K562 (cell line): ENCODE measurements at regions not wholly inside any gene's neighbourhood (a gene's known extent, or its start where the extent isn't known, plus 50 kb on each side); places are given as distances from the start of the nearest gene placed in this dataset.

Experiments used
- ATAC-seq: fragments of 200-7000 bp; cut with Tn5 transposase; 3 replicates; pipeline ENCODE4 v1.9.1; 2020; ENCODE audit warnings: moderate library complexity
- BruUV-seq: library from RNA; stranded (reverse); fragments of 400-500 nt; replicated peaks from 2 replicates; lab custom pipeline; 2021; lab: Mats Ljungman, UMichigan
- CTCF ChIA-PET: fragments of 300-600 bp; formaldehyde crosslinking; extraction: SDS; loops from one replicate; lab custom pipeline; 2021; ENCODE audit warnings: low intra/inter-chr PET ratio; lab: Yijun Ruan, JAX
- POLR2A ChIA-PET: fragments of 300-600, 350-650 bp; sonication (Branson Sonifier 250); formaldehyde crosslinking; extraction: SDS; loops from one replicate; lab custom pipeline; 2021; ENCODE audit warnings: antibody characterized with exemption, inconsistent platforms; lab: Yijun Ruan, JAX
- DNase-seq, 4 experiments: peaks; one replicate each; pipeline versions ENCODE4 v3.0.0 to v3.0.0-alpha.2; 2011 to 2018; ENCODE audit warnings: low spot score in 3 of 4, mixed read lengths in 3 of 4; ENCODE audit errors: extremely low read depth in 1 of 4
- FAIRE-seq: peaks from 2 replicates; lab custom pipeline; 2011; peaks lifted over from hg19 to GRCh38; lab: Jason Lieb, UNC
- H2AFZ ChIP-seq: 2 replicates; pipeline ENCODE4 v1.6.0; 2011; ENCODE audit warnings: low read depth, low read length, control low read depth, inconsistent platforms
- H3K27ac ChIP-seq: fragments of 200-600 bp; 3 replicates; pipeline ENCODE4 v1.8.0; 2011; ENCODE audit warnings: low read depth, mild to moderate bottlenecking, control low read depth, inconsistent platforms, low read length, moderate library complexity, mixed read lengths; ENCODE audit errors: extremely low read depth
- H3K27me3 ChIP-seq, 2 experiments: fragments of 300-600 bp in 1 of 2; 2 replicates in 1 of 2; 3 replicates in 1 of 2; pipeline versions ENCODE4 v1.6.0 to v1.8.0; 2011; ENCODE audit warnings: inconsistent platforms in 2 of 2, low read length in 2 of 2, mild to moderate bottlenecking in 1 of 2, mixed read lengths in 1 of 2, moderate library complexity in 1 of 2; ENCODE audit not compliant: control insufficient read depth in 2 of 2, insufficient read depth in 2 of 2
- H3K36me3 ChIP-seq: fragments of 300-600 bp; 3 replicates; pipeline ENCODE4 v1.8.0; 2011; ENCODE audit warnings: mild to moderate bottlenecking, low read length, inconsistent platforms; ENCODE audit not compliant: control insufficient read depth, insufficient read depth
- H3K4me1 ChIP-seq, 2 experiments: fragments of 200-600 bp in 1 of 2; replicated peaks in 1 of 2; 2 replicates in 1 of 2; 3 replicates in 1 of 2; pipeline versions ENCODE4 v1.5.1 to v1.8.0; 2011; ENCODE audit warnings: inconsistent platforms in 2 of 2, low read length in 2 of 2, mild to moderate bottlenecking in 1 of 2, mixed read lengths in 1 of 2, moderate library complexity in 1 of 2; ENCODE audit not compliant: control insufficient read depth in 2 of 2, insufficient read depth in 2 of 2
- H3K4me2 ChIP-seq: 2 replicates; pipeline ENCODE4 v1.6.1; 2011; ENCODE audit warnings: low read length, control low read depth, inconsistent platforms, mixed read lengths; ENCODE audit not compliant: insufficient read depth
- H3K4me3 ChIP-seq: fragments of 200-600 bp; sonication (generic), shearing (Covaris generic); 2 replicates; pipeline ENCODE4 v1.5.1; 2016; ENCODE audit warnings: control low read depth, inconsistent platforms
- H3K79me2 ChIP-seq: fragments of 200-600 bp; 3 replicates; pipeline ENCODE4 v1.8.0; 2011; ENCODE audit warnings: low read length, inconsistent platforms; ENCODE audit not compliant: control insufficient read depth, insufficient read depth
- H3K9ac ChIP-seq, 2 experiments: 2 replicates each; pipeline versions ENCODE4 v1.6.0 to v1.6.1; 2011; ENCODE audit warnings: low read depth in 2 of 2, low read length in 2 of 2, control low read depth in 1 of 2, inconsistent platforms in 1 of 2, mild to moderate bottlenecking in 1 of 2, mixed read lengths in 1 of 2; ENCODE audit not compliant: insufficient read depth in 1 of 2
- H3K9me1 ChIP-seq: one replicate; pipeline ENCODE4 v1.6.0; 2011; ENCODE audit warnings: inconsistent platforms, mild to moderate bottlenecking, low read length, moderate library complexity; ENCODE audit not compliant: control insufficient read depth, insufficient read depth
- H3K9me3 ChIP-seq: replicated peaks from 2 replicates; pipeline ENCODE4 v1.5.1; 2011; ENCODE audit warnings: low read depth, low read length, inconsistent platforms; ENCODE audit not compliant: control insufficient read depth, insufficient read depth
- H4K20me1 ChIP-seq: replicated peaks from 2 replicates; pipeline ENCODE4 v1.6.1; 2011; ENCODE audit warnings: low read length, inconsistent platforms, mixed read lengths; ENCODE audit not compliant: control insufficient read depth, insufficient read depth
- HCFC1 ChIP-seq: IDR thresholded peaks from 2 replicates; pipeline ENCODE4 v1.6.1; 2012; ENCODE audit warnings: low read depth, low read length, improper control_type of control experiment
- LEF1 ChIP-seq: fragments of 450-650 bp; IDR thresholded peaks from 2 replicates; pipeline ENCODE4 v1.6.1; 2016; ENCODE audit warnings: mild to moderate bottlenecking
- MAFK ChIP-seq: IDR thresholded peaks from 2 replicates; pipeline ENCODE4 v1.6.1; 2011; ENCODE audit warnings: low read length, improper control_type of control experiment
- MLX ChIP-seq, 2 experiments: fragments of 450-650 bp in 1 of 2; sonication (generic) in 1 of 2; formaldehyde crosslinking; conservative IDR thresholded peaks; 2 replicates each; pipeline versions ENCODE4 v1.4.0 to v1.8.1; 2020 to 2022; ENCODE audit warnings: mild to moderate bottlenecking in 1 of 2, missing genetic modification reagents in 1 of 2
- NONO ChIP-seq, 2 experiments: fragments of 200-400 bp in 1 of 2; fragments of 450-650 bp in 1 of 2; formaldehyde crosslinking in 1 of 2; IDR thresholded peaks; 2 replicates each; pipeline ENCODE4 v1.6.1; 2017; ENCODE audit warnings: low read depth in 2 of 2, mild to moderate bottlenecking in 2 of 2, moderate library complexity in 2 of 2, low read length in 1 of 2
- OTX1 ChIP-seq: fragments of 450-650 bp; formaldehyde crosslinking; IDR thresholded peaks from 2 replicates; pipeline ENCODE4 v1.4.0; 2022; ENCODE audit warnings: mild to moderate bottlenecking
- PHB ChIP-seq: fragments of 250-450 bp; sonication (Bioruptor Pico); IDR thresholded peaks from 2 replicates; pipeline ENCODE4 v1.5.0; 2021
- PHB2 ChIP-seq: fragments of 450-650 bp; IDR thresholded peaks from 2 replicates; pipeline ENCODE4 v1.6.1; 2017; ENCODE audit warnings: low read depth
- RFX7 ChIP-seq: fragments of 250-450 bp; sonication (Bioruptor Pico); IDR thresholded peaks from 2 replicates; pipeline ENCODE4 v1.5.1; 2021; ENCODE audit warnings: mild to moderate bottlenecking
- RHOXF2B ChIP-seq: fragments of 250-450 bp; sonication (Bioruptor Pico); conservative IDR thresholded peaks from 2 replicates; pipeline ENCODE4 v1.5.1; 2021
- RNF2 ChIP-seq: sonication (generic); IDR thresholded peaks from 2 replicates; pipeline ENCODE4 v1.6.1; 2016
- TAF15 ChIP-seq: fragments of 200-400 bp; formaldehyde crosslinking; IDR thresholded peaks from 2 replicates; pipeline ENCODE4 v1.6.1; 2017; ENCODE audit warnings: mild to moderate bottlenecking, low read depth, low read length, moderate library complexity
- U2AF2 ChIP-seq: fragments of 200-400 bp; formaldehyde crosslinking; optimal IDR thresholded peaks from 2 replicates; pipeline ENCODE3; 2017; ENCODE audit warnings: low read depth, mild to moderate bottlenecking, low read length
- WHSC1 ChIP-seq: IDR thresholded peaks from one replicate; pipeline ENCODE4 v1.6.1; 2012; ENCODE audit warnings: low read length, control low read depth, inconsistent platforms
- ZFP1 ChIP-seq: fragments of 450-650 bp; formaldehyde crosslinking; IDR thresholded peaks from 2 replicates; pipeline ENCODE4 v1.4.0; 2020; ENCODE audit warnings: mild to moderate bottlenecking, mixed read lengths
- ZNF444 ChIP-seq: fragments of 250-450 bp; sonication (Bioruptor Pico); IDR thresholded peaks from 2 replicates; pipeline ENCODE4 v1.4.0; 2020; ENCODE audit warnings: mild to moderate bottlenecking, moderate library complexity
- ZNF766 ChIP-seq: fragments of 200-800 bp; sonication (Bioruptor generic); conservative IDR thresholded peaks from 2 replicates; pipeline ENCODE4 v1.6.1; 2016; ENCODE audit warnings: missing genetic modification characterization, missing compliant biosample characterization
- WGBS: fragments of 100-300 bp; shearing (Covaris generic); methylation state at CpG from one replicate; pipeline ENCODE4 v1.1.6; 2016; ENCODE audit warnings: low coverage, mixed read lengths; ENCODE audit not compliant: insufficient coverage; ENCODE audit errors: missing lambda C conversion rate; 5-methylcytosine and 5-hydroxymethylcytosine counted together
- in situ Hi-C: fragments of 300-500 bp; cut with MboI; formaldehyde crosslinking; loops from 4 replicates; pipeline ENCODE4 v1.15.0; 2018; ENCODE audit warnings: inconsistent platforms, mixed read lengths
- intact Hi-C: fragments of 100-400 bp; cut with micrococcal nuclease; formaldehyde crosslinking; loops from 2 replicates; pipeline ENCODE4 v1.14.2; 2022
- TF ChIP-seq, protein P1 (sequence below): fragments of 250-450 bp; sonication (Bioruptor Pico); IDR thresholded peaks from 2 replicates; pipeline ENCODE4 v1.5.0; 2021; ENCODE audit warnings: mild to moderate bottlenecking, moderate library complexity

DNA sequence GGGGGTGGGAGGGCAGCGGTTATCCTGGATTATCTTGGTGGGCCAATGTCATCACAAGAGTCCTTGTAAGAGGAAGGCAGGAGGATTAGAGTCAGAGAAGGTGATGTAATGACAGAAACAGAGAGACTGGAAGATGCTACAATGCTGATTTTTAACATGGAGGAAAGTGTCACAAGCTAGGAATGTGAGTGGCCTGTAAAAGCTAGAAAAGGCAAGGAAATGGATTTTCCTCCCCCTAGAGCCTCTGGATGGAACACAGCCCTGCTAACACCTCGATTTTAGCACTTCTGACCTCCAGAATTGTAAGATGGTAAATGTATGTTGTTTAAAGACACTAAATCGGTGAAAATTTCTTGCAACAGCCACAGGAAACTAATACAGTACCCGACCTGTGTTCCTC, 109.3 kb downstream of the MN1 start:
- Histone ChIP-seq H3K9me1 (no peaks in the 10 kb centered on the region), H3K4me3 (no peak overlapping the region), H3K27me3 (peaks cover 3 to 19% of the 10 kb centered on the region in 2 experiments; a peak in 2 of 5 replicates), H4K20me1 (no peaks in the 10 kb centered on the region), H3K4me2 (no peak overlapping the region), H2AFZ (no peak overlapping the region), H3K27ac (no peak overlapping the region), H3K4me1 (no peaks in the 10 kb centered on the region), H3K79me2 (no peaks in the 10 kb centered on the region), H3K9me3 (no peaks in the 10 kb centered on the region), H3K36me3 (no peaks in the 10 kb centered on the region), H3K9ac (no peak overlapping the region)
- TF ChIP-seq RHOXF2B (CRISPR knock-in tag): no peak
- TF ChIP-seq RFX7: no peak
- TF ChIP-seq, protein P1, sequence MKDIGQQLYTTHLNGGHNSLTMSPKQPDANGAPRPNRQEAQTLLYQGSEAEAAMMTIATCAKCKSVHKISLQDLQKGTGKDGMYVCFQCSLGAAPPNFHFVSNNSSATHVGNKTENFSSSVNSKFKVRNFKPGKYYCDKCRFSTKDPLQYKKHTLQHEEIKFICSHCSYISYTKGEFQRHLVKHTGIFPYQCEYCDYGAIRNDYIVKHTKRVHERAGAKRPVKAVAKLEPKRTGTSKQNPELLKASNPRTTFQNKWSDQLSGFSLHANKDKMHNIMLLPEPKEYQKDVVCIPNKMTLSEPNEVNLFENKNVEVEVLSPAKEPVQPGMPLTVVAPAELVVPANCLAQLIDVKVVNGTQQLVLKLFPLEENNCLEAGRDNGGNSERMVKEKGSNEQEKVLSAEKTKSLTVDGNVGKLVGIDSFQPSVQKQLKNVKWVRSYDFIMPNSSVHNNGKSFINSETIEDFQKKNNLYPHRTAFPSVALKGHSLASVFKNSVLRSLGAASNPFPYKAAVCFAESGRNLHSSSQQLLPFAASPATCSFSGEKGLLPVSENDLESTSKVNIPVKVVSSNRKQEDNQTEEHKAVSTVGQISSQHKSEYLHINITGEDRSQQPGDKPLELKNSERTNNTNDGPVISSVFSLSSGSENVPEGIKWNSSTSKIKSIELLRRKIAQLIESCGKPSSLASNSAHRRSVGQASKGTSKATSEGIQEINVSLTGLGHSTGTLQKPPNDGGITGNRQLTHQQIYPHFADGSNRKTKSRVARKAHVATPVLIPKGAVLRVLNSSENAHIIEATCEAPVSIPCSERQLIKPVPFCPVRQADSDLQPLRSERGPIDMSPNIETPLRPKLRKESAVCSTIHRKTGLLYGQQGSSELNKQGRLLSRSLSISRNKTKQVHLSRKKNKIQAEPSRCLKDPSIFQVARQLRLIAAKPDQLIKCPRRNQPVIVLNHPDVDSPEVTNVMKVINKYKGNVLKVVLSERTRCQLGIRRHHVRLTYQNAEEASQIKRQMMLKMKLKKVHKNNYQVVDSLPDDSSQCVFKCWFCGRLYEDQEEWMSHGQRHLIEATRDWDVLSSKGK (CRISPR knock-in tag): no peak
- TF ChIP-seq NONO (IDR thresholded peaks at IDR 0.05; ENCODE audit: low read depth in 2 of 2, low read length in 1 of 2): no peak
- TF ChIP-seq U2AF2: no peak
- no peak for TF ChIP-seq HCFC1
- no peak for TF ChIP-seq ZFP1
- no peak for TF ChIP-seq MLX (CRISPR knock-in tag; conservative IDR thresholded peaks at IDR 0.05)
- TF ChIP-seq OTX1 (CRISPR knock-in tag): no peak
- no peak for TF ChIP-seq TAF15
- TF ChIP-seq LEF1: no peak
- TF ChIP-seq ZNF444 (CRISPR knock-in tag): no peak
- no peak for TF ChIP-seq PHB
- no peak for TF ChIP-seq WHSC1
- no peak for TF ChIP-seq PHB2
- TF ChIP-seq MAFK: no peak
- TF ChIP-seq RNF2: no peak
- no peak for TF ChIP-seq ZNF766 (CRISPR knock-in tag)
- intact Hi-C loops: no loop called here
- POLR2A ChIA-PET: interaction anchor here (1.2 kb wide), 1 partner anchor 10 kb away, joined by 7 read pairs; no protein-coding TSS in a partner anchor
- BruUV-seq: no TSS peak
- 2% methylated on average over 4 of the region's 4 CpGs for WGBS
- in situ Hi-C loops: no loop called here
- ATAC-seq: no peak
- DNase-seq: no peak
- no peak for FAIRE-seq
- CTCF ChIA-PET: no interaction called here
